ENCODE measurements at regions not wholly inside any gene's neighbourhood (a gene's known extent, or its start where the extent isn't known, plus 50 kb on each side); places are given as distances from the start of the nearest gene placed in this dataset.

DNA sequence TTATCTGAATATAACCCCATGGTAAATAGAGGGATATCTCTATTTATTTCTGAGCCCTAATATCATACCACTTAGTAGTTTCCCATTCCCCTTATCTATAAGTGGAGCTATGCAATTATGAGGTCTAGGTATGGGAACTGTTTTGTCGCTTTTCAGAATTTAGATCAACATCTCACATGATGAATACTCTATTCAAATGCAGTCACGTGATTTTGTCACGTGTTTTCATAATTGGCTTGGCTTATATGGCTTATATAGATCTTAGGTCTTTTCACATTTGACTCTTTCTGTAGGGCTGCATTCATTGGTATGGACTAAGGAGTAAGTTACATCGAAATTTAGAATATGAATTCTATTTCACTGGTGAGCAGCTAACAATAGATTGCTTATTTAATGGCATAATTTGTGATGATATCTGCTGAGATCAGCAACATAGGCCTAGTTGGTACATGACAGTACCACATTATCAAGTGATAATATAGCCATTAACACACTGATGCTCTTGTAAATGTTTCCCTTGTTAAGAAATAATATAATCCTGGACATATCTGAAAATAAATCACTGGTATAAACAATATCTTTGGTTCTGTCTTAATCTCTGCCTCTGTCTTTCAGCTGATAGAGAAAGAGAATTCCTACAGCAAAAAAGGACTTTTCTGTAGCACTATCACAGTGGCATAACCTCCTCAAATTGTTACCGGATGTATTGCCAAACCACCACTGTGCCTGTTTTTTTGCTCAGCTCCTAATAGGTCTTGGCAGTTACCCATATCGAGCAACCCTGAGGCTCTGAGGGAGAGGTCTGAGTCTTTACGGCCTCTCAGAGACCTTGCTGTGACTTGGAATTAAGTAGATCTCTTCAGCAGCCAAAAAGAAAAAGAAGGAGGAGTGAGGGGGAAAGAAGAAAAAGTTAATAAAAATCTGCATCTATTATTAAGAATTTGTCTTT, 357.1 kb downstream of the ZPLD1 start:
- H3K27me3 ChIP-seq (ENCODE audit: insufficient read depth, low read depth, severe bottlenecking): no peaks in the 10 kb centered on the region
- H3K9me3 ChIP-seq (ENCODE audit: severe bottlenecking): no peaks in the 10 kb centered on the region
- no peak overlapping the region for H3K4me3 ChIP-seq (ENCODE audit: low read depth, low read length)
- TF ChIP-seq, protein P1, sequence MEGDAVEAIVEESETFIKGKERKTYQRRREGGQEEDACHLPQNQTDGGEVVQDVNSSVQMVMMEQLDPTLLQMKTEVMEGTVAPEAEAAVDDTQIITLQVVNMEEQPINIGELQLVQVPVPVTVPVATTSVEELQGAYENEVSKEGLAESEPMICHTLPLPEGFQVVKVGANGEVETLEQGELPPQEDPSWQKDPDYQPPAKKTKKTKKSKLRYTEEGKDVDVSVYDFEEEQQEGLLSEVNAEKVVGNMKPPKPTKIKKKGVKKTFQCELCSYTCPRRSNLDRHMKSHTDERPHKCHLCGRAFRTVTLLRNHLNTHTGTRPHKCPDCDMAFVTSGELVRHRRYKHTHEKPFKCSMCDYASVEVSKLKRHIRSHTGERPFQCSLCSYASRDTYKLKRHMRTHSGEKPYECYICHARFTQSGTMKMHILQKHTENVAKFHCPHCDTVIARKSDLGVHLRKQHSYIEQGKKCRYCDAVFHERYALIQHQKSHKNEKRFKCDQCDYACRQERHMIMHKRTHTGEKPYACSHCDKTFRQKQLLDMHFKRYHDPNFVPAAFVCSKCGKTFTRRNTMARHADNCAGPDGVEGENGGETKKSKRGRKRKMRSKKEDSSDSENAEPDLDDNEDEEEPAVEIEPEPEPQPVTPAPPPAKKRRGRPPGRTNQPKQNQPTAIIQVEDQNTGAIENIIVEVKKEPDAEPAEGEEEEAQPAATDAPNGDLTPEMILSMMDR (IDR thresholded peaks at IDR 0.05; ENCODE audit: low read depth, low read length): no peak
- H3K36me3 ChIP-seq: no peaks in the 10 kb centered on the region
- no peak overlapping the region for H3K27ac ChIP-seq
- no peak for DNase-seq

DNA sequence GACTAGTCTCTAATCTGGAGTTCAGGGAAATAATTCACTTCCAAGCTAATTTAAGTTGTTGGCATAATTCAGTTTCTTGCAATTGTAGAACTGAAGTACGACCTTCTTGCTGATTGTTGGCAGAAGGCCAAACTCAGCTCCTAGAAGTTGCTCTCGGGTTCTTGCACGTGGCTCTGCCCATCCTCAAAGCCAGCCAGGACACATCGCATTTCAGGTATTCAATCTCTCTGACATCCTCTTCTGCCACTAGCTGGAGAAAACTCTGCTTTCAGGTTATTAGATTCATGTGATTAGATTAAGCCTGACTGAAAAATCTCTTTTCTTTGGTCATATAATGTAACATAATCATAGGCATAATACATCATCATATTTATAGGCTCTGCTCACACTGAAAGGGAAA, 362.0 kb downstream of the ZPLD1 start:
- no peaks in the 10 kb centered on the region for H3K27me3 ChIP-seq (ENCODE audit: insufficient read depth, low read depth, severe bottlenecking)
- no peak for DNase-seq
- TF ChIP-seq, protein P1 (IDR thresholded peaks at IDR 0.05; ENCODE audit: low read depth, low read length): no peak
- H3K9me3 ChIP-seq (ENCODE audit: severe bottlenecking): no peaks in the 10 kb centered on the region
- no peak overlapping the region for H3K4me3 ChIP-seq (ENCODE audit: low read depth, low read length)
- no peak overlapping the region for H3K27ac ChIP-seq
- no peaks in the 10 kb centered on the region for H3K36me3 ChIP-seq

DNA sequence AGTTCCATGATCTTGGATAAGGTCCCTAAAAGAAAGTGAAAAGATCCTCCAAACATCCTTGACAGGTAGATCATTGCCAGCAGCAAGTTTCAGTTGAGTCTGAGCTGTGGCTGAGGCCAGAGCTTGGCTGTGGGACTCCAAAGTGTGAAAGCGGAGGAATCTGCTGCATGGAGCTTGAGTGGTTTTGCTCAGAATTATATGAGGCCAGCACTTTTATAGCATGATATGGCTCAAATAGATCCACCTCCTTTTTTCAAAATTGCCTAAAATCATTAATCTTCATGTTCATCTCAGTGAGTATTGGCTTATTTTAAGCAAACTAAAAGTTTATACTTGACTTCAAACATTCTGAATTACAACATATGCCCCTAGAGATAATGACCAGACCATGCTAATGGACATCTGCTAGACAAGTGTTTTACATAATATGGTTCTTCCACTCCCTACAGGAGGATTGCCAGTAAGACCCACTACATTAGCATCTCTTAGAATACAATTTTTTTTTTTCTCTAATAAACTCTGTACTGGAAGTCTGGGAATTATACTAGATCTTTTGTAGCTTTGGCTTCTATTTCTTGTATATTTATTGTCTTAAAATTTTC, 368.1 kb downstream of the ZPLD1 start:
- Histone ChIP-seq H3K9me3 (ENCODE audit: severe bottlenecking) (no peaks in the 10 kb centered on the region), H3K27me3 (ENCODE audit: insufficient read depth, low read depth, severe bottlenecking) (no peaks in the 10 kb centered on the region), H3K27ac (no peak overlapping the region), H3K36me3 (no peaks in the 10 kb centered on the region), H3K4me3 (ENCODE audit: low read depth, low read length) (no peak overlapping the region)
- TF ChIP-seq, protein P1 (IDR thresholded peaks at IDR 0.05; ENCODE audit: low read depth, low read length): no peak
- DNase-seq: no peak

DNA sequence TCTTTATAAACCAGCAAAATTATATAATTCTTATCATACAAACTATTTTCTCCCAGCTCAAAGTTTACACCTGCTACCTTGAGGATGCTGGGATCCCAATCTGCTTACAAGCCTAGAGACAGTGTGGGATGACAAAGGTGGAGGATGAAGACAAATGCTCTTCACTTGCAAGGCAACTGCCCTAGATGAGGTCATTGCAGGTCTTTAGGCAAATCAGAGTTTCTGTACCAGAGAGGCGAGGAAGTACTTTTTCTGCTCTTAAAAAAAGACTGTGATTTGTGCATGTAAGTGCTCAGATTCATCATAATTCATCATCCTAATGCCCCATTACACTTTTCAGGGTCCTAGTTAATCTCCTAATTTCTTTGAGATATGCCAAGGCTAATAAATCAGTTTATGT, 376.1 kb downstream of the ZPLD1 start:
- Histone ChIP-seq H3K27me3 (ENCODE audit: insufficient read depth, low read depth, severe bottlenecking) (no peaks in the 10 kb centered on the region), H3K4me3 (ENCODE audit: low read depth, low read length) (no peak overlapping the region)

DNA sequence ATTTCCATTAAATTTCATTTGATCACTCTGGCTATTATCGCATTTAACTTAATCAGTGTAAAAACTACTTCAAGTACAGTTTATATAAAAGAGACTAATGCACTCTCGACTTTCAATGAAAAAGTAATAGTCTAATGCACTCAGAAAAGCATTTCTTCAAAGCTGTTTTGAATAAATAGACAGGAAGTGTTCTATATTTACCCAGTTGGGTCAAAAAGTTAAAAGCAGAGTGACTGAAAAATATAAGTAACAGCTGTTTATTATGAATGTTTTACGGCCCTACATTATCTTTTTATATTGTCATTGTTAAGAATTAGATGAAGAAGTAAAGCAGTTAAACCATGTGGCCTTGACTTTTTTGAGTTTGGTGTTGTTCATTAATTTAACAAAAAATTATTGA, 391.8 kb downstream of the ZPLD1 start:
- H3K27ac ChIP-seq: no peak overlapping the region
- TF ChIP-seq, protein P1 (IDR thresholded peaks at IDR 0.05; ENCODE audit: low read depth, low read length): no peak

More for the DNA sequence above, 376.1 kb downstream of the ZPLD1 start:
- TF ChIP-seq, protein P1 (IDR thresholded peaks at IDR 0.05; ENCODE audit: low read depth, low read length): no peak
- Histone ChIP-seq H3K27ac (no peak overlapping the region), H3K36me3 (no peaks in the 10 kb centered on the region), H3K9me3 (ENCODE audit: severe bottlenecking) (no peaks in the 10 kb centered on the region)
- no peak for DNase-seq

More for the DNA sequence above, 391.8 kb downstream of the ZPLD1 start:
- H3K36me3 ChIP-seq: no peaks in the 10 kb centered on the region
- H3K9me3 ChIP-seq (ENCODE audit: severe bottlenecking): no peaks in the 10 kb centered on the region
- no peaks in the 10 kb centered on the region for H3K27me3 ChIP-seq (ENCODE audit: insufficient read depth, low read depth, severe bottlenecking)
- H3K4me3 ChIP-seq (ENCODE audit: low read depth, low read length): no peak overlapping the region
- no peak for DNase-seq
